K562 (cell line): ENCODE measurements at regions not wholly inside any gene's neighbourhood (a gene's known extent, or its start where the extent isn't known, plus 50 kb on each side); places are given as distances from the start of the nearest gene placed in this dataset.
A peak's percentile ranks its signal among the peaks of the same experiment; 100 is the strongest.

Source experiments
- ARHGAP35 ChIP-seq: fragments of 450-650 bp; IDR thresholded peaks from 2 replicates; pipeline ENCODE4 v1.6.1; 2018; ENCODE audit not compliant: partially characterized antibody
- BACH1 ChIP-seq: fragments of 200-800 bp; sonication (Bioruptor generic); IDR thresholded peaks from 2 replicates; pipeline ENCODE4 v1.6.1; 2016; ENCODE audit warnings: missing genetic modification characterization, missing compliant biosample characterization
- CTCF ChIP-seq, 3 experiments: IDR thresholded peaks in 2 of 3; conservative IDR thresholded peaks in 1 of 3; 2 replicates each; pipeline ENCODE4 v1.5.1; 2011 to 2012; ENCODE audit warnings: low read length in 3 of 3, mild to moderate bottlenecking in 3 of 3, control low read depth in 2 of 3, improper control_type of control experiment in 1 of 3, inconsistent platforms in 1 of 3, low read depth in 1 of 3, mixed read lengths in 1 of 3, moderate library complexity in 1 of 3; ENCODE audit not compliant: insufficient read depth in 2 of 3
- JUND ChIP-seq, 2 experiments: IDR thresholded peaks; 2 replicates in 1 of 2; 3 replicates in 1 of 2; pipeline ENCODE4 v1.6.1; 2011; ENCODE audit warnings: borderline replicate concordance in 2 of 2, low read depth in 2 of 2, low read length in 2 of 2, improper control_type of control experiment in 1 of 2, missing biosample characterization in 1 of 2, missing genetic modification characterization in 1 of 2, missing genetic modification reagents in 1 of 2
- KDM4B ChIP-seq, 2 experiments: fragments of 450-650 bp in 1 of 2; sonication (generic) in 1 of 2; IDR thresholded peaks; 2 replicates each; pipeline ENCODE4 v1.6.1; 2016 to 2017; ENCODE audit warnings: borderline replicate concordance in 2 of 2, antibody characterized with exemption in 1 of 2, low read depth in 1 of 2, mild to moderate bottlenecking in 1 of 2
- RBFOX2 ChIP-seq: fragments of 200-400 bp; formaldehyde crosslinking; IDR thresholded peaks from 2 replicates; pipeline ENCODE4 v1.6.1; 2017; ENCODE audit warnings: low read depth, mild to moderate bottlenecking, low read length, moderate library complexity
- RBM22 ChIP-seq: fragments of 200-400 bp; formaldehyde crosslinking; IDR thresholded peaks from 2 replicates; pipeline ENCODE4 v1.6.1; 2018; ENCODE audit warnings: low read length, low read depth; ENCODE audit not compliant: poor library complexity, severe bottlenecking
- RFX5 ChIP-seq: IDR thresholded peaks from 2 replicates; pipeline ENCODE4 v1.6.1; 2011; ENCODE audit warnings: low read depth, mild to moderate bottlenecking, improper control_type of control experiment, low read length
- RNF2 ChIP-seq: sonication (generic); IDR thresholded peaks from 2 replicates; pipeline ENCODE4 v1.6.1; 2016
- STAG1 ChIP-seq: sonication (generic); formaldehyde crosslinking; IDR thresholded peaks from 2 replicates; pipeline ENCODE4 v1.5.0; 2020; ENCODE audit warnings: missing genetic modification reagents, borderline replicate concordance
- ZC3H4 ChIP-seq: sonication (generic); formaldehyde crosslinking; IDR thresholded peaks from 2 replicates; pipeline ENCODE4 v1.9.0; 2021; ENCODE audit warnings: missing genetic modification reagents, borderline replicate concordance
- ZNF175 ChIP-seq: fragments of 200-800 bp; sonication (Bioruptor generic); IDR thresholded peaks from 2 replicates; pipeline ENCODE4 v1.6.1; 2016; ENCODE audit warnings: low read depth, mild to moderate bottlenecking, missing genetic modification characterization, missing compliant biosample characterization
- ZNF224 ChIP-seq: sonication (generic); formaldehyde crosslinking; IDR thresholded peaks from 2 replicates; pipeline ENCODE4 v1.8.0; 2022; ENCODE audit warnings: mild to moderate bottlenecking, missing genetic modification reagents
- ZNF232 ChIP-seq: sonication (generic); formaldehyde crosslinking; IDR thresholded peaks from 2 replicates; pipeline ENCODE4 v1.8.0; 2022; ENCODE audit warnings: mild to moderate bottlenecking, missing genetic modification reagents
- TF ChIP-seq, protein P1 (sequence below), 2 experiments: fragments of 150-350 bp in 1 of 2; IDR thresholded peaks; 2 replicates each; pipeline ENCODE4 v1.6.1; 2012 to 2016; ENCODE audit warnings: low read depth in 2 of 2, low read length in 2 of 2, mild to moderate bottlenecking in 1 of 2, moderate library complexity in 1 of 2
- TF ChIP-seq, protein P2 (sequence below): fragments of 250-450 bp; sonication (Bioruptor Pico); IDR thresholded peaks from 2 replicates; pipeline ENCODE4 v1.8.0; 2022; ENCODE audit warnings: inconsistent platforms
- TF ChIP-seq, protein P3 (sequence below), 2 experiments: fragments of 450-650 bp in 1 of 2; sonication (generic) in 1 of 2; formaldehyde crosslinking in 1 of 2; IDR thresholded peaks in 1 of 2; conservative IDR thresholded peaks in 1 of 2; 2 replicates each; pipeline versions ENCODE4 v1.6.1 to v1.8.1; 2016 to 2023; ENCODE audit warnings: mild to moderate bottlenecking in 2 of 2, moderate library complexity in 2 of 2, inconsistent platforms in 1 of 2, missing genetic modification reagents in 1 of 2

DNA sequence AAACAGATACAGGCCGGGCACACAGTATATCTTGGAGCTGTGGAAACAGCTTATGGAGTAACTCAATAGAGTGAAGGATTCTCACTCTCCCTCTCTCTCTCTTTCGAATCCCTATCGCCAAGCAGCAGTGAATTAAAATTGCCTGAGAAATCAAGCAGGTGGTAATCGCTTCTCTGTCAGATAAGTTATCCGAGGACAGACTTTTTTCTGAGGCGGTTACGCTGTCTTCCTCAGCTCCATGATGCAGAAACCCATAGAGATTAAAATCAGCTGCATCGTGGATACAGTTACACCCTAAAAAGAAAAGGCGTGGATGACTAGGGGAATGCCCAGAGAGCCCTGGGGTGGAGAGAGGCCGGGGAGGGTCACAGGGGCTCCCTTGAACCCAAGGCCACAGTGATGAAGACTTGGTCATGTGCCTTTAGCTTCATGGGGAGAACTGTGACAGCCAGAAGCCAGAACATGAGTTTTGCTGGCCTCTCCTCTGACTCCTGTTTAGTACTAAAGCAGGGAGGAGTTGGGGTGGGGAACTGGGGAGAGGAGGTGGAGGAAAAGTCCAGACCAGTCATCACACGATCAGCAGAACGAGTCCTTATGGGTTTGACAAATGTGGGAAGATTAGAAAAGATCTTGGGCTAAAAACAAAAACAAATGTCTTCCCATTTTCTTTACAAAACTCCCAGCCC, 138.8 kb upstream of the JARID2 start (continued):
- TF ChIP-seq CTCF (IDR thresholded peaks at IDR 0.05 in 2 of 3, conservative IDR thresholded peaks at IDR 0.05 in 1 of 3; ENCODE audit: insufficient read depth in 2 of 3, low read depth in 1 of 3, low read length in 3 of 3) (no peak), ZNF232 (CRISPR knock-in tag) (no peak), RNF2 (0 out of 2 replicates have a peak, but pooled peaks have one; percentile 45), RBFOX2 (no peak), RBM22 (no peak), ZNF224 (CRISPR knock-in tag) (no peak), JUND (IDR thresholded peaks at IDR 0.05; ENCODE audit: borderline replicate concordance, low read depth, low read length) (peak; percentile 55; the same call in 1 of the 2 replicates), JUND (tag; IDR thresholded peaks at IDR 0.05; ENCODE audit: borderline replicate concordance, low read depth, low read length) (peak; percentile 65; the same call in 2 of the 3 replicates), ARHGAP35 (no peak), ZNF175 (no peak), BACH1 (0 out of 2 replicates have a peak, but pooled peaks have one; percentile 62), KDM4B (IDR thresholded peaks at IDR 0.05; ENCODE audit: borderline replicate concordance in 2 of 2, low read depth in 1 of 2) (no peak), ZC3H4 (CRISPR knock-in tag) (no peak), RFX5 (no peak), STAG1 (CRISPR knock-in tag) (no peak)
- TF ChIP-seq, protein P1, sequence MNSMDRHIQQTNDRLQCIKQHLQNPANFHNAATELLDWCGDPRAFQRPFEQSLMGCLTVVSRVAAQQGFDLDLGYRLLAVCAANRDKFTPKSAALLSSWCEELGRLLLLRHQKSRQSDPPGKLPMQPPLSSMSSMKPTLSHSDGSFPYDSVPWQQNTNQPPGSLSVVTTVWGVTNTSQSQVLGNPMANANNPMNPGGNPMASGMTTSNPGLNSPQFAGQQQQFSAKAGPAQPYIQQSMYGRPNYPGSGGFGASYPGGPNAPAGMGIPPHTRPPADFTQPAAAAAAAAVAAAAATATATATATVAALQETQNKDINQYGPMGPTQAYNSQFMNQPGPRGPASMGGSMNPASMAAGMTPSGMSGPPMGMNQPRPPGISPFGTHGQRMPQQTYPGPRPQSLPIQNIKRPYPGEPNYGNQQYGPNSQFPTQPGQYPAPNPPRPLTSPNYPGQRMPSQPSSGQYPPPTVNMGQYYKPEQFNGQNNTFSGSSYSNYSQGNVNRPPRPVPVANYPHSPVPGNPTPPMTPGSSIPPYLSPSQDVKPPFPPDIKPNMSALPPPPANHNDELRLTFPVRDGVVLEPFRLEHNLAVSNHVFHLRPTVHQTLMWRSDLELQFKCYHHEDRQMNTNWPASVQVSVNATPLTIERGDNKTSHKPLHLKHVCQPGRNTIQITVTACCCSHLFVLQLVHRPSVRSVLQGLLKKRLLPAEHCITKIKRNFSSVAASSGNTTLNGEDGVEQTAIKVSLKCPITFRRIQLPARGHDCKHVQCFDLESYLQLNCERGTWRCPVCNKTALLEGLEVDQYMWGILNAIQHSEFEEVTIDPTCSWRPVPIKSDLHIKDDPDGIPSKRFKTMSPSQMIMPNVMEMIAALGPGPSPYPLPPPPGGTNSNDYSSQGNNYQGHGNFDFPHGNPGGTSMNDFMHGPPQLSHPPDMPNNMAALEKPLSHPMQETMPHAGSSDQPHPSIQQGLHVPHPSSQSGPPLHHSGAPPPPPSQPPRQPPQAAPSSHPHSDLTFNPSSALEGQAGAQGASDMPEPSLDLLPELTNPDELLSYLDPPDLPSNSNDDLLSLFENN (IDR thresholded peaks at IDR 0.05; ENCODE audit: low read depth in 2 of 2, low read length in 2 of 2): no peak; a peak in 1 of 4 replicates
- TF ChIP-seq, protein P2, sequence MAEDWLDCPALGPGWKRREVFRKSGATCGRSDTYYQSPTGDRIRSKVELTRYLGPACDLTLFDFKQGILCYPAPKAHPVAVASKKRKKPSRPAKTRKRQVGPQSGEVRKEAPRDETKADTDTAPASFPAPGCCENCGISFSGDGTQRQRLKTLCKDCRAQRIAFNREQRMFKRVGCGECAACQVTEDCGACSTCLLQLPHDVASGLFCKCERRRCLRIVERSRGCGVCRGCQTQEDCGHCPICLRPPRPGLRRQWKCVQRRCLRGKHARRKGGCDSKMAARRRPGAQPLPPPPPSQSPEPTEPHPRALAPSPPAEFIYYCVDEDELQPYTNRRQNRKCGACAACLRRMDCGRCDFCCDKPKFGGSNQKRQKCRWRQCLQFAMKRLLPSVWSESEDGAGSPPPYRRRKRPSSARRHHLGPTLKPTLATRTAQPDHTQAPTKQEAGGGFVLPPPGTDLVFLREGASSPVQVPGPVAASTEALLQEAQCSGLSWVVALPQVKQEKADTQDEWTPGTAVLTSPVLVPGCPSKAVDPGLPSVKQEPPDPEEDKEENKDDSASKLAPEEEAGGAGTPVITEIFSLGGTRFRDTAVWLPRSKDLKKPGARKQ (CRISPR knock-in tag): no peak
- TF ChIP-seq, protein P3, sequence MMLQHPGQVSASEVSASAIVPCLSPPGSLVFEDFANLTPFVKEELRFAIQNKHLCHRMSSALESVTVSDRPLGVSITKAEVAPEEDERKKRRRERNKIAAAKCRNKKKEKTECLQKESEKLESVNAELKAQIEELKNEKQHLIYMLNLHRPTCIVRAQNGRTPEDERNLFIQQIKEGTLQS (IDR thresholded peaks at IDR 0.05): no peak; the same call in 1 of the 2 replicates
- TF ChIP-seq, protein P3 (CRISPR knock-in tag; conservative IDR thresholded peaks at IDR 0.05): 0 out of 2 replicates have a peak, but pooled peaks have one; percentile 50
